ENCODE measurements at regions not wholly inside any gene's neighbourhood (a gene's known extent, or its start where the extent isn't known, plus 50 kb on each side); places are given as distances from the start of the nearest gene placed in this dataset.

GRCh38 chr2:160810406-160810805 is 316.8 kb upstream of the RBMS1 start:
- intact Hi-C loops (cut with DNase I; ENCODE audit: low total_unique reads) = no loop called here
- TF ChIP-seq CTCF (IDR thresholded peaks at IDR 0.05 in 8 of 11, conservative IDR thresholded peaks at IDR 0.05 in 3 of 11) (no peak), POLR2AphosphoS5 (IDR thresholded peaks at IDR 0.05) (no peak), POLR2A (IDR thresholded peaks at IDR 0.05) (no peak)
- Histone ChIP-seq H3K4me3 (no peak overlapping the region), H3K27ac (no peak overlapping the region), H3K4me1 (no peaks in the 10 kb centered on the region), H3K36me3 (no peaks in the 10 kb centered on the region), H3K27me3 (replicated peaks in 1 of 7) (no peaks in the 10 kb centered on the region), H3K9me3 (peaks cover 0 to 9% (median 0%) of the 10 kb centered on the region in 8 donors)
- WGBS, 5 donors = 85 to 100% (median 94%) methylated on average over 3 of the region's 3 CpGs
- no peak for DNase-seq

- DNase-seq = no peak
- intact Hi-C loops (cut with DNase I; ENCODE audit: low total_unique reads) = no loop called here
- no peak for TF ChIP-seq POLR2AphosphoS5 (IDR thresholded peaks at IDR 0.05)
- no peak for TF ChIP-seq POLR2A (IDR thresholded peaks at IDR 0.05)
- no peak for TF ChIP-seq CTCF (IDR thresholded peaks at IDR 0.05 in 8 of 11, conservative IDR thresholded peaks at IDR 0.05 in 3 of 11)
- no peaks in the 10 kb centered on the region for H3K4me1 ChIP-seq
- H3K9me3 ChIP-seq = no peaks in the 10 kb centered on the region
- H3K27ac ChIP-seq = no peak overlapping the region
- no peaks in the 10 kb centered on the region for H3K27me3 ChIP-seq (replicated peaks in 1 of 7)
- WGBS, 5 donors = 70 to 83% (median 77%) methylated on average over 6 of the region's 6 CpGs
- H3K36me3 ChIP-seq = no peaks in the 10 kb centered on the region
- no peak overlapping the region for H3K4me3 ChIP-seq
These were observed 319.4 kb upstream of the RBMS1 start for GRCh38 chr2:160812830-160813505.

- intact Hi-C loops (cut with DNase I; ENCODE audit: low total_unique reads) = no loop called here
- no peak for DNase-seq
- Histone ChIP-seq H3K4me3 (no peak overlapping the region), H3K36me3 (no peaks in the 10 kb centered on the region), H3K9me3 (no peaks in the 10 kb centered on the region), H3K27me3 (replicated peaks in 1 of 7) (no peaks in the 10 kb centered on the region), H3K4me1 (no peaks in the 10 kb centered on the region), H3K27ac (no peak overlapping the region)
- WGBS, 5 donors = 75 to 89% (median 84%) methylated on average over 5 of the region's 5 CpGs
- TF ChIP-seq POLR2A (IDR thresholded peaks at IDR 0.05) (no peak), POLR2AphosphoS5 (IDR thresholded peaks at IDR 0.05) (no peak), CTCF (IDR thresholded peaks at IDR 0.05 in 8 of 11, conservative IDR thresholded peaks at IDR 0.05 in 3 of 11) (no peak)
These were observed 319.9 kb upstream of the RBMS1 start for GRCh38 chr2:160813506-160813858.

GRCh38 chr2:160816916-160817499 is 323.4 kb upstream of the RBMS1 start:
- H3K9me3 ChIP-seq = peaks cover 0 to 4% (median 0%) of the 10 kb centered on the region in 8 donors
- H3K27me3 ChIP-seq (replicated peaks in 1 of 7) = no peaks in the 10 kb centered on the region
- H3K4me3 ChIP-seq = no peak overlapping the region
- no peak overlapping the region for H3K27ac ChIP-seq
- H3K4me1 ChIP-seq = no peaks in the 10 kb centered on the region
- DNase-seq = no peak
- 84 to 91% (median 90%) methylated on average over 2 of the region's 2 CpGs for WGBS, 5 donors
- no peaks in the 10 kb centered on the region for H3K36me3 ChIP-seq
- intact Hi-C loops (cut with DNase I; ENCODE audit: low total_unique reads) = no loop called here
- TF ChIP-seq POLR2A (IDR thresholded peaks at IDR 0.05) (no peak), POLR2AphosphoS5 (IDR thresholded peaks at IDR 0.05) (no peak), CTCF (IDR thresholded peaks at IDR 0.05 in 8 of 11, conservative IDR thresholded peaks at IDR 0.05 in 3 of 11) (no peak)
